ENCODE measurements at regions not wholly inside any gene's neighbourhood (a gene's known extent, or its start where the extent isn't known, plus 50 kb on each side); places are given as distances from the start of the nearest gene placed in this dataset.
"Not testable (repeated sequence)": the region's sequence is repeated elsewhere in the genome, so short reads cannot be mapped to it uniquely, and the experiment has no call there.

GRCh38 chr14:49057838-49058510, 528.2 kb downstream of the RPS29 start:
- no peaks in the 10 kb centered on the region for H3K36me3 ChIP-seq (ENCODE audit: insufficient read depth, low read length)
- no peaks in the 10 kb centered on the region for H3K79me2 ChIP-seq (ENCODE audit: control insufficient read depth, insufficient read depth, low read length, unreplicated experiment)
- H3K27me3 ChIP-seq (ENCODE audit: insufficient read depth, low read length), result no peaks in the 10 kb centered on the region
- no peak overlapping the region for H2AFZ ChIP-seq (ENCODE audit: low read length, unreplicated experiment)
- no peak overlapping the region for H3K27ac ChIP-seq (ENCODE audit: low read depth, low read length)
- H3K4me1 ChIP-seq (ENCODE audit: control insufficient read depth, insufficient read depth, low read length, unreplicated experiment), result no peaks in the 10 kb centered on the region
- H3K4me3 ChIP-seq (ENCODE audit: low read depth, low read length), result no peak overlapping the region

GRCh38 chr14:49056021-49056420, 530.2 kb downstream of the RPS29 start:
- Histone ChIP-seq H3K79me2 (ENCODE audit: control insufficient read depth, insufficient read depth, low read length, unreplicated experiment) (no peaks in the 10 kb centered on the region), H3K4me1 (ENCODE audit: control insufficient read depth, insufficient read depth, low read length, unreplicated experiment) (no peaks in the 10 kb centered on the region), H2AFZ (ENCODE audit: low read length, unreplicated experiment) (no peak overlapping the region), H3K27ac (ENCODE audit: low read depth, low read length) (no peak overlapping the region), H3K36me3 (ENCODE audit: insufficient read depth, low read length) (no peaks in the 10 kb centered on the region), H3K4me3 (ENCODE audit: low read depth, low read length) (no peak overlapping the region), H3K27me3 (ENCODE audit: insufficient read depth, low read length) (no peaks in the 10 kb centered on the region)

GRCh38 chr14:49052521-49052920, 533.7 kb downstream of the RPS29 start:
- H3K4me3 ChIP-seq (ENCODE audit: low read depth, low read length), result no peak overlapping the region
- H3K79me2 ChIP-seq (ENCODE audit: control insufficient read depth, insufficient read depth, low read length, unreplicated experiment), result no peaks in the 10 kb centered on the region
- no peak overlapping the region for H2AFZ ChIP-seq (ENCODE audit: low read length, unreplicated experiment)
- H3K36me3 ChIP-seq (ENCODE audit: insufficient read depth, low read length), result no peaks in the 10 kb centered on the region
- no peaks in the 10 kb centered on the region for H3K27me3 ChIP-seq (ENCODE audit: insufficient read depth, low read length)
- no peaks in the 10 kb centered on the region for H3K4me1 ChIP-seq (ENCODE audit: control insufficient read depth, insufficient read depth, low read length, unreplicated experiment)
- no peak overlapping the region for H3K27ac ChIP-seq (ENCODE audit: low read depth, low read length)

- H2AFZ ChIP-seq (ENCODE audit: low read length, unreplicated experiment), result no peak overlapping the region
- H3K27me3 ChIP-seq (ENCODE audit: insufficient read depth, low read length), result no peaks in the 10 kb centered on the region
- H3K4me1 ChIP-seq (ENCODE audit: control insufficient read depth, insufficient read depth, low read length, unreplicated experiment), result no peaks in the 10 kb centered on the region
- no peak overlapping the region for H3K27ac ChIP-seq (ENCODE audit: low read depth, low read length)
- H3K79me2 ChIP-seq (ENCODE audit: control insufficient read depth, insufficient read depth, low read length, unreplicated experiment), result no peaks in the 10 kb centered on the region
- H3K4me3 ChIP-seq (ENCODE audit: low read depth, low read length), result no peak overlapping the region
- H3K36me3 ChIP-seq (ENCODE audit: insufficient read depth, low read length), result no peaks in the 10 kb centered on the region
These were observed 534.7 kb downstream of the RPS29 start for GRCh38 chr14:49051328-49052060.

GRCh38 chr14:49050822-49051221, 535.4 kb downstream of the RPS29 start:
- no peaks in the 10 kb centered on the region for H3K27me3 ChIP-seq (ENCODE audit: insufficient read depth, low read length)
- H3K27ac ChIP-seq (ENCODE audit: low read depth, low read length), result no peak overlapping the region
- H3K4me3 ChIP-seq (ENCODE audit: low read depth, low read length), result no peak overlapping the region
- H2AFZ ChIP-seq (ENCODE audit: low read length, unreplicated experiment), result no peak overlapping the region
- H3K4me1 ChIP-seq (ENCODE audit: control insufficient read depth, insufficient read depth, low read length, unreplicated experiment), result no peaks in the 10 kb centered on the region
- no peaks in the 10 kb centered on the region for H3K36me3 ChIP-seq (ENCODE audit: insufficient read depth, low read length)
- no peaks in the 10 kb centered on the region for H3K79me2 ChIP-seq (ENCODE audit: control insufficient read depth, insufficient read depth, low read length, unreplicated experiment)

- Histone ChIP-seq H3K79me2 (ENCODE audit: control insufficient read depth, insufficient read depth, low read length, unreplicated experiment) (no peaks in the 10 kb centered on the region), H3K4me3 (ENCODE audit: low read depth, low read length) (no peak overlapping the region), H2AFZ (ENCODE audit: low read length, unreplicated experiment) (no peak overlapping the region), H3K27me3 (ENCODE audit: insufficient read depth, low read length) (no peaks in the 10 kb centered on the region), H3K36me3 (ENCODE audit: insufficient read depth, low read length) (no peaks in the 10 kb centered on the region), H3K27ac (ENCODE audit: low read depth, low read length) (no peak overlapping the region), H3K4me1 (ENCODE audit: control insufficient read depth, insufficient read depth, low read length, unreplicated experiment) (no peaks in the 10 kb centered on the region)
These were observed 536.5 kb downstream of the RPS29 start for GRCh38 chr14:49049711-49050110.

- Histone ChIP-seq H2AFZ (ENCODE audit: low read length, unreplicated experiment) (no peak overlapping the region), H3K4me1 (ENCODE audit: control insufficient read depth, insufficient read depth, low read length, unreplicated experiment) (no peaks in the 10 kb centered on the region), H3K27me3 (ENCODE audit: insufficient read depth, low read length) (no peaks in the 10 kb centered on the region), H3K36me3 (ENCODE audit: insufficient read depth, low read length) (no peaks in the 10 kb centered on the region), H3K79me2 (ENCODE audit: control insufficient read depth, insufficient read depth, low read length, unreplicated experiment) (no peaks in the 10 kb centered on the region), H3K4me3 (ENCODE audit: low read depth, low read length) (no peak overlapping the region), H3K27ac (ENCODE audit: low read depth, low read length) (no peak overlapping the region)
These were observed 541.2 kb downstream of the RPS29 start for GRCh38 chr14:49044981-49045380.

GRCh38 chr14:49036984-49037516, 549.1 kb downstream of the RPS29 start:
- no peaks in the 10 kb centered on the region for H3K4me1 ChIP-seq (ENCODE audit: control insufficient read depth, insufficient read depth, low read length, unreplicated experiment)
- no peaks in the 10 kb centered on the region for H3K27me3 ChIP-seq (ENCODE audit: insufficient read depth, low read length)
- no peak overlapping the region for H2AFZ ChIP-seq (ENCODE audit: low read length, unreplicated experiment)
- no peaks in the 10 kb centered on the region for H3K36me3 ChIP-seq (ENCODE audit: insufficient read depth, low read length)
- H3K79me2 ChIP-seq (ENCODE audit: control insufficient read depth, insufficient read depth, low read length, unreplicated experiment), result no peaks in the 10 kb centered on the region
- no peak overlapping the region for H3K27ac ChIP-seq (ENCODE audit: low read depth, low read length)
- no peak overlapping the region for H3K4me3 ChIP-seq (ENCODE audit: low read depth, low read length)

- Histone ChIP-seq H3K4me3 (ENCODE audit: low read depth, low read length) (no peak overlapping the region), H2AFZ (ENCODE audit: low read length, unreplicated experiment) (no peak overlapping the region), H3K4me1 (ENCODE audit: control insufficient read depth, insufficient read depth, low read length, unreplicated experiment) (no peaks in the 10 kb centered on the region), H3K27me3 (ENCODE audit: insufficient read depth, low read length) (no peaks in the 10 kb centered on the region), H3K36me3 (ENCODE audit: insufficient read depth, low read length) (no peaks in the 10 kb centered on the region), H3K79me2 (ENCODE audit: control insufficient read depth, insufficient read depth, low read length, unreplicated experiment) (no peaks in the 10 kb centered on the region), H3K27ac (ENCODE audit: low read depth, low read length) (no peak overlapping the region)
These were observed 549.9 kb downstream of the RPS29 start for GRCh38 chr14:49036266-49036665.

GRCh38 chr14:49033131-49033530, 553.0 kb downstream of the RPS29 start:
- Histone ChIP-seq H3K4me3 (ENCODE audit: low read depth, low read length) (no peak overlapping the region), H3K27me3 (ENCODE audit: insufficient read depth, low read length) (no peaks in the 10 kb centered on the region), H3K4me1 (ENCODE audit: control insufficient read depth, insufficient read depth, low read length, unreplicated experiment) (no peaks in the 10 kb centered on the region), H3K79me2 (ENCODE audit: control insufficient read depth, insufficient read depth, low read length, unreplicated experiment) (no peaks in the 10 kb centered on the region), H3K36me3 (ENCODE audit: insufficient read depth, low read length) (no peaks in the 10 kb centered on the region), H2AFZ (ENCODE audit: low read length, unreplicated experiment) (no peak overlapping the region), H3K27ac (ENCODE audit: low read depth, low read length) (no peak overlapping the region)

GRCh38 chr14:49031710-49032109, 554.5 kb downstream of the RPS29 start:
- not testable (repeated sequence) for H2AFZ ChIP-seq (ENCODE audit: low read length, unreplicated experiment)

More at GRCh38 chr14:49031710-49032109, 554.5 kb downstream of the RPS29 start:
- H3K4me3 ChIP-seq (ENCODE audit: low read depth, low read length); H3K27ac ChIP-seq (ENCODE audit: low read depth, low read length); H3K79me2 ChIP-seq (ENCODE audit: control insufficient read depth, insufficient read depth, low read length, unreplicated experiment); H3K27me3 ChIP-seq (ENCODE audit: insufficient read depth, low read length); H3K36me3 ChIP-seq (ENCODE audit: insufficient read depth, low read length); H3K4me1 ChIP-seq (ENCODE audit: control insufficient read depth, insufficient read depth, low read length, unreplicated experiment): not testable (repeated sequence)

All from ACC112 (cell line).